GM18909 (cell line): ENCODE measurements at regions not wholly inside any gene's neighbourhood (a gene's known extent, or its start where the extent isn't known, plus 50 kb on each side); places are given as distances from the start of the nearest gene placed in this dataset.

Source experiments
- ATAC-seq: cut with Tn5 transposase; IDR thresholded peaks from one replicate; pipeline ENCODE4 v1.9.1; 2021; ENCODE audit warnings: mild to moderate bottlenecking; ENCODE audit not compliant: unreplicated experiment, poor library complexity

DNA sequence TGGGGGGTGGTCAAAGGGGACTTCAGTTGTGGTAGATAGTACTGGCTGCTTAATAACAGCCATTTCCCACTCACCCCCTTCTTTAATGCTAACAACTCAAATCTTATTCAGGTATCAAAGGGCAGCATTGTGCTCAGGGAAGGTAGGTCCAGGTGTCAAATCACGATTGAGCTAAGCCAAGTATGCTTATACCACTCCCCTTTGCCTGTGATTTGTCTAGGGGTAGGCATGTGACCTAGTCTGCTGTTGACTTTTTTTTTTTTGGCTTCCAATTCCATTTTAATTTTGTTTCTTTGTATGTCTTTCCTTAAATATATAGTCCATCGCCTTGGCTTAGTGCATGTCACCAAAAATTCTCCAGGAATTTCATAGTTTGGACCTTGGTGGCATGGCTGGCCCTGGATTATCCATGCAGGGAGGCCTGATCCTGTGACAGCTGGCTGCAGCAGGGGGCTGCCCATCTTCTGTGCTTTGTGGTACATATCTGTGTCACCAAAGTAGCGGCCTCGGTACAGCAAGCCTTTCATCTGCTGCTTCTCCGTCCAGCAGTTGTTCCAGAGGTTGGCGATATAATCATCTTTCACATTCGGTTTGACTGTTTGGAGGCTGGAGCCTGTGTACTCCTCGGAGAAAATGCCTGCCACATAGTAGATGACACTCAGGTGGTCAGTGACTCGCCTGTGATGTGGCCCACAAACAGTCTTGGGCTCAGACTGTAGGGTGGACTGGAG is 68.1 kb upstream of the SPRED2 start:
- no peak for ATAC-seq

DNA sequence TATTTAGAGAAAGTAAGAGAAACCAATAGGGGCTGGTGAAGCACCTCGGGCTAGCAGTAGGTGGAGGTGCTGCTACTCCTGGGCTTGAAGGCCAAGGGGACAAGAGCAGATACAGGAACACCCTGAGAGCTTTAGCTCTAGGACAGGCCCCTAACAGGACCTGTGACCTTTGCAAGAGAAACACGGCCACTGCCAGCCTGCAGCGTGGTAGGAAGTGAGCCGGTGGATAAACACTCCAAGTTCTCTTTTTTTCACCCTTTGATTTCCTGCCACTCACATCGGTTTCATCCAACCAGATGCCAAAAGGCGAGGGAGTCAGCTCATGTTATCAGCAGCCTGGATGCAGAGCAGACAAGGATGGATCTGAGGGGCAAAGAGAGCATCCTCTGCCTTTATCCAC is 66.8 kb upstream of the SPRED2 start:
- ATAC-seq = no peak

DNA sequence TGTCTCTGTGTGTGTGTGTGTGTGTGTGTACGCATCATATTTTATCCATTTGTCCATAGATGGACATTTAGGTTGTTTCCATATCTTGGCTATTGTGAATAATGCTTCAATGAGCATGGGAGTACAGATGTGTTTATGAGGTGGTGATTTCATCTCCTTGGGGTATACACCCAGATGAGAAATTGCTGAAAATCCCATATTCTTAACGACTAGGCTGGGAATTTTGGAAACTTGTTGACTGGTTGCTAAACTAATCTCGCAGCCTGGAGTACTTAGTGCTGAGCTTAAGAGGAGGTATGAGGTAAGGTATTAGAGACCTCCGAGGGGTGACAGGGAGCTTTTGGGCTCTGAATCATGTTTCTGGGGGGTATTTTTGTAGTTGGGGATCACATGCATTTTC is 66.0 kb upstream of the SPRED2 start:
- ATAC-seq = no peak

DNA sequence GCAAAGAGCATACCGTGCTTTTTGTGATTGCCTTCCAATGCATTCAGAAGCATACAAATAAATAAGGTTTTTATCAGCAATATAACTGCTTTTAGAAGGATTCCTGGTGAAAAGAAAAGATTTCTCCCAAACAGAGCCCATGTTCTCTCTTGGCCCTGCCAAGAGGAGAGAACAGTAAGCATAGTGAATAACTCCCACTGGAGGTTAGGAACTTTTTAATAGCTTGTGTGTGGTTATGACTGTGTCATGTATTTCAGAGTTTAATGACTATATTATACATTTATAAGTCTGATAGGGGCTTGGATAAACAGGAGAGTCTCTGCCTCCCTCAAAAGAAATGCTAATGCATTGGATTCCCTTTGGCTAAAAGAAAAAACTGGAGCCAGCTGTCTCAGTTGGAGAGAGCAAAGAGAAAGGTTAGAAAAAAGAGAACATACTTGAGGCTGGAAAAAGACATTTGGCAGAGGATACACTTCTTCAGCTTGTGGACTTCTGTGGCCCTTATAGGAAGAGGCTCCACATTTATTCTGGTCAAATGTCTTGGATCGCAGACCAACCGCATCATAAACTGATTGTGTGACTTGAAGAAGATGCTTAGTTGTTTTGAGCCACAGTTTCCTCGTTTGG is 63.0 kb upstream of the SPRED2 start:
- ATAC-seq = no peak

DNA sequence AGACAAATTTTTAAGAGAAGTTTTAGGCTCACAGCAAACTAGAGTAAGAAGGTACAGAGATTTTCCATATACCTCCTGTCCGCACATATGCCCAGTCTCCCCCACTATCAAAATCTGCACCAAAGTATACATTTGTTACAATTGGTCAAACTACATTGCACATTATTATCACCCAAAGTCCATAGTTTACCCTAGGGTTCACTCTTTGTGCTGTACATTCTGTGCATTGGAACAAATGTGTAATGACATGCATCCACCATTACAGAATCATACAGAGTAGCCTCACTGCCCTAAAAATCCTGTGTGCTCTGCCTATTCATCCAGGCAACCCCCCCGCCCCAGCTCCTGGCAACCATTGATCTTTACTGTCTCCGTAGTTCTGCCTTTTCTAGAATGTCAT is 61.7 kb upstream of the SPRED2 start:
- no peak for ATAC-seq

DNA sequence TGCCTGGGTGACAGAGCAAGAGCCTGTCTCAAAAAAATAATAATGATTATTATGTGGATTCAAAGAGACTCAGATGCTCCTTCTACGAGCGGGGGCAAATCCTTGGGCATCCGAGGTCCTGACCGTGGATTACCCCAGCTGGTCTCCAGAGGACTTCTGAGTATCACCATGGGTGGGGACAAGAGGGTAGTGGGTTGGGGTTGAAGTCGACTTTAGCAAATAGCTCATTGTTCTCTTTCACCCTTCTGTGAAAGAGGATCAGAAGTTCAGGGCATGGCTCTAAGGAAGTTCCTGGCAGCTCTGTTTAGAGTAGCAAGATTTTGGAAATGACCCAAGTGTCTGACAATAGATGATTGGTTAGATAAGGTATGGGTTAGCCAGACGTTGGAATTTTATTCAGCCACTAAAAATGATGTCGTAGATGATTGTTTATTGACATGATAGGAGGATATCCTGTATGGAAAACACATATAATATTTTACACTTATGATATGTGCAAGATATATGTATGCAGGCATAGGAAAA is 59.0 kb upstream of the SPRED2 start:
- no peak for ATAC-seq

DNA sequence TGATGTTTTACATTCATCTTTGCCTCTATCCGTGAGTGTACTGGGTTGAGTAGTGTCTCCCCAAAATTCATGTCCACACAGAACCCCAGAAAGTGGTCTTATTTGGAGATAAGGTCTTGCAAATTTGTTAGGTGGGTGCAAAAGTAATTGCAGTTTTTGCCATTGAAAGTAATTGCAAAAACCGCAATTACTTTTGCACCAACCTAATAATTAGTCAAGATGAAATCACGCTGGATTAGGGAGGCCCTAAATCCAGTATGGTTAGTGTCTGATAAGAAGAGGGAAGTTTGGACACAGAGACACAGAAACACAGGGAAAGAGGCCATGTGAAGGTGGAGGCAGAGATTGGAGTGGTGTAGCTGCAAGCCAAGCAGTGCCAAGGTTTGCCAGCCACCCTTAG is 57.8 kb upstream of the SPRED2 start:
- ATAC-seq = no peak

DNA sequence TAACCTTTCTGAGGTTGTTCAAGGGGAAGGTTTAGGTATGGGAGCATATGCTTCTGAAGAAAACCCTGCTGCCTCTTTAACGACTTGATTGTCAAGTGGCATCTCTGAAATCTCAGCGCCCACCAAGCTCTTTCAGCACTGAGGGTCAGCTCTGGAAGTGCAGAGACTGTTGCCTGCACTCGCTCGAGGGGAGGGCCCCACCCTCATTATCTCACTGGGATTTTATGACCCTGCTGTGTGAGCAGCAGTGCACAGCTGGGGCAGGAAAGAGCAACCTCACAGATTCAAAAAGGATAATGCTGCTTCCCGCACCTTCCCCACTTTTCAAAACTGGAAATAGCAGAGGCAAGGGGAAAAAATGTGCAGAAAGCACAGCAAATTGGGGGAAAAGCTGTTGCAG is 56.9 kb upstream of the SPRED2 start:
- no peak for ATAC-seq

DNA sequence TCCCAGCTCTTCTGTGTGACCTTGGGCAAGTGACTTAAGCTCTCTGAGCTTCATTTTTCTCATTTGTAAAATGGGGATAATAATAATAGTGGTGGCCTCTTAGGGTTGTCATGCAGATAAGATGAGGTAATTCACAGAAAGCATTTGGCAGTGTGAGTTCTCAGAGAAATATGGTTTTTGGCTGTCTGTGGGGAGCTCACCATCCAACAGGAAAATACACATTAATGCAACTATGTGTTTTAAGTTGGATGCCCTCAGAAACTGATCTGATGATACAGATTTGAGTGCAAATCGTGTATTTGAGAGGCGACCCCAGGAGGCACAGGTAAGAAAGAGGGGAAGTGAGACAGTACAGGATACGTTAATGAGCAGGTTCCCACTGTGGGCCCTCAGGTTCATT is 56.1 kb upstream of the SPRED2 start:
- no peak for ATAC-seq

DNA sequence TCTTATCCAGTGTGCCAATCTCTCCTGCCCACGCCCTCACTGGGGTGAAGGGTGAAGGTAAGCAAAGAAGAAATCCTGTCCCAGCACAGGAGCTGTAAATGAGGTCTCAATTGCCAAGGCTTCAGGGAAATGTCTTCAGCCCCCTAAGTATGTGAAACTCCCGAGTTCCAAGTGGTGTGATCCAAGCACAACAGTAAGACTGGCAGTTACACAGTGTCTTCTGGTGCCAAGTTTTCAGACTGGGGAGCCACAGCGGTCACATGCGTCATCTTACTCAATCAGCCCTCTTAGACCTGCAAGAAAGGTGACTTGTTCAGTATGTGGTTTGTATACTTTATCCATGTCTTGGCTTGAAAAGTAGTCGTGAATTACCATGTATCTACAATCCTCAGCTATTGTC is 55.0 kb upstream of the SPRED2 start:
- ATAC-seq = no peak

DNA sequence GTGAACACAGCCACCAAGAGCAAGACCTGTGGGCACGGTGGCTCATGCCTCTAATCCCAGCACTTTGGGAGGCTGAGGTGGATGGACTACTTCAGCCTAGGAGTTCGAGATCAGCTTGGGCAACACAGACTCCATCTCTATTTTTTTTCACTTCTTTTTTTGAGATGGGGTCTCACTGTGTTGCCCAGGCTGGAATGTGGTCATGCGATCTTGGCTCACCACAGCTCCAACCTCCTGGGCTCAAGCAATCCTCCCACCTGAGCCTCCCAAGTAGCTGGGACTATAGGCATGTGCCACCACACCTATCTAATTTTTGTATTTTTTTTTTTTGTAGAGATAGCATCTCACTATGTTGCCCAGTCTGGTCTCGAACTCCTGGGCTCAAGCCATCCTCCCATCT is 54.4 kb upstream of the SPRED2 start:
- ATAC-seq = no peak

DNA sequence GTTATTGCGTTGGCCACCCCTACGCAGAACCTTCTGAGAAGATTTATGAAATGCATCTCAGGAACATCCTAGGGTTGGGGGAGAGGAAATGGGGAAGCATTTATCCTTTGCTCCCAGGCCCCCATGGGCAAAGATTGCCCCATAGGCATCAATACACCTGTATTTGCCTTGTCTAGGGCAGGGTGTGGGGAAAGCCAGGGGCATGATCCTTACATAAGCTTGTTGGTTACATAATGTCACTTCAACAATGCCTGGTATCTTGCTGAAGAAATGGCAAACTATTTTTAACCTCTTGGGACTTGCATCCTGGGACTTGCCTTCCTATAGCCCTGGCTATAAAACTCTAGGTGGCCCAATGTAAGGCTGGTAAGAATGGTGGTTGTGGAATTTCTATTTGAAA is 53.9 kb upstream of the SPRED2 start:
- ATAC-seq = no peak

DNA sequence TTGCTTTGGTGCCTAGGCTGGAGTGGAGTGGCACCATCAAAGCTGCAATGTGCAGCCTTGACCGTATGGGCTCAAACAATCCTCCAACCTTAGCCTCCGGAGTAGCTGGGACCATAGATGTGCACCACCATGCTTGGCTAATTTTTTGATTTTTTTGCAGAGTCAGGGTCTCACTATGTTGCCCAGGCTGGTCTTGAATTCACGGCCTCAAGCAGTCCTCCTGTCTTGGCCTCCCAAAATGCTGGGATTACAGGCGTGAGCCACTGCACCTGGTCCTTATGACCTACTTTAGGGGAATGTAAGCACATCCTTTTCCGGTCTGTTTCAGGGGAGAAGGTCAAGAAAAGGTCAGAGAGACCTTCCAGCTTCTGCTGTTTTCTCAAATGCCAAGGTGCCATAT is 53.4 kb upstream of the SPRED2 start:
- ATAC-seq = no peak

DNA sequence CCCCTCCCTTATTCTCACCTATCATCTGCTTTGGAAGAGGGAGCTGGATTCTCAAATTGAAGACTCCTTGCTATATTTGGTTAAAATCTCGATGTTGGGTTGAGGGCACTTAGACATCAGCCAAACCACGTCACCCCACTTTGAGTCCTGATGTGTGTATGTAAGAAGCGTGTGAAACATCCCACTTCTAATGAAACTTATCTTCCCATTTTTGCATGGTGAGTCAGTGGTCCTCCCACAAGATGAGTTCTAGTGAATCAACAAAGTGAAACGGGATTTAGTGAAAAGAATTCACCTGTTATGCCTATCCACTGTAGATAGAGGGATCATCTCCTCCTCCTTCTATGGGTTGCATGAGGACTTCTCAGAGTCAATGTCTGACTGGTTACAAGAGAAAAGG is 51.4 kb upstream of the SPRED2 start:
- no peak for ATAC-seq

DNA sequence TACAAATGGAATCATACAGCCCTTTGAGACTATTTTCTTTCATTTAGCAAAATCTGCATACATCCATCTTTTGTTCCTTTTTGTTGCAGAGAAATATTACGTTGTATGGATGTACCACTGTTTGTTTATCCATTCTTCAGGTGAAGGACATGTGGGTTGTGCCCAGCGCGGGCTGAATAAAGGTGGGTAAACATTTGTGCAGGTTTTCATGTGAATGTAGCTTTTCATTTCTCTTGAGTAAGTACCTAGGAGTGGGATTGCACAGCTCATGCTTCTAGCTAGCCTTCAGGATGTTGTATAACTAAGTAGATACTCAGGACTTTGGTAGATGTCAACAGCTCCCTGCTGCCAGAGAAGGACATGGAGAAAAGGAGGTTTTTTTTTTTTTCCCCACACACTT is 50.6 kb upstream of the SPRED2 start:
- no peak for ATAC-seq
